GM19397 (cell line): ENCODE measurements at regions not wholly inside any gene's neighbourhood (a gene's known extent, or its start where the extent isn't known, plus 50 kb on each side); places are given as distances from the start of the nearest gene placed in this dataset.

Experiments used
- ATAC-seq: cut with Tn5 transposase; IDR thresholded peaks from one replicate; pipeline ENCODE4 v1.9.1; 2021; ENCODE audit warnings: mild to moderate bottlenecking, moderate library complexity; ENCODE audit not compliant: unreplicated experiment

- ATAC-seq: no peak
Observed at GRCh38 chr15:60093273-60094067, 89.4 kb downstream of the FOXB1 start.

GRCh38 chr15:60095711-60096110 is 91.6 kb downstream of the FOXB1 start:
- no peak for ATAC-seq

GRCh38 chr15:60096157-60096556 is 92.0 kb downstream of the FOXB1 start:
- no peak for ATAC-seq

- ATAC-seq: no peak
Observed at GRCh38 chr15:60101416-60101815, 97.3 kb downstream of the FOXB1 start.

GRCh38 chr15:60102748-60103147 is 98.6 kb downstream of the FOXB1 start:
- ATAC-seq: no peak

GRCh38 chr15:60110909-60111308 is 106.8 kb downstream of the FOXB1 start:
- ATAC-seq: no peak

GRCh38 chr15:60115579-60116380 is 111.7 kb downstream of the FOXB1 start:
- ATAC-seq: no peak

- no peak for ATAC-seq
Observed at GRCh38 chr15:60116456-60117089, 112.5 kb downstream of the FOXB1 start.

GRCh38 chr15:60118146-60118545 is 114.0 kb downstream of the FOXB1 start:
- no peak for ATAC-seq

- ATAC-seq: no peak
Observed at GRCh38 chr15:60118626-60119025, 114.5 kb downstream of the FOXB1 start.

- no peak for ATAC-seq
Observed at GRCh38 chr15:60119101-60119500, 115.0 kb downstream of the FOXB1 start.

GRCh38 chr15:60120100-60120499 is 116.0 kb downstream of the FOXB1 start:
- ATAC-seq: no peak

GRCh38 chr15:60121845-60122244 is 117.7 kb downstream of the FOXB1 start:
- no peak for ATAC-seq

GRCh38 chr15:60122691-60123090 is 118.6 kb downstream of the FOXB1 start:
- ATAC-seq: no peak

- no peak for ATAC-seq
Observed at GRCh38 chr15:60124460-60125070, 120.5 kb downstream of the FOXB1 start.

- no peak for ATAC-seq
Observed at GRCh38 chr15:60125334-60125733, 121.2 kb downstream of the FOXB1 start.

- no peak for ATAC-seq
Observed at GRCh38 chr15:60126200-60126599, 122.1 kb downstream of the FOXB1 start.

- ATAC-seq: no peak
Observed at GRCh38 chr15:60126661-60127060, 122.5 kb downstream of the FOXB1 start.

- ATAC-seq: no peak
Observed at GRCh38 chr15:60128000-60128376, 123.9 kb downstream of the FOXB1 start.

- no peak for ATAC-seq
Observed at GRCh38 chr15:60128710-60129109, 124.6 kb downstream of the FOXB1 start.

GRCh38 chr15:60130398-60130797 is 126.3 kb downstream of the FOXB1 start:
- ATAC-seq: no peak
